ENCODE measurements at regions not wholly inside any gene's neighbourhood (a gene's known extent, or its start where the extent isn't known, plus 50 kb on each side); places are given as distances from the start of the nearest gene placed in this dataset.

DNA sequence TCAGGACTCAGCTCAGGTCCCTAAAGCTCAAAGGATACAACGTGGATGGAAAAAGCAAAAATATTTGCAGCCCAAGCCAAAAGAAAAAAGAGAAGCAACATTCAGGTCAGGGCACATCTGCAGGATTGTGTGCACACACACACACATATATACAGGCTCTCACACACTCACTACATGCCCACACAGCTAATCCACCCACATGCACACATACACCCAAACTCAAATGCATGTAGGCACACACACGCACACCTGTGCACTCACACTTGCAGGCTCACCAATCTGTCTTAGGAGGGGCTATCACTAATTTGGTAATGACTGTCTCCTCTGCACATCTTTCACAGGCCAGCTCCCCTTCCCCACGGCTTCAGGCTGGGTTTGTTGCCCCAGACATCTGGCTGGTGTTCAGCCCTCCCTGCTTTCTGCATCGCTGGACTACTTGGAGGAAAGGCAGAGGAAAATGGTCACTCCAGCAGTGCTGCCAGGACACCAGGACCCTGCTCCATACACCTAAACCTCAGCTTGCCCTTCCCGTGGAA, 103.6 kb upstream of the DRD2 start:
- no TSS peak for BruUV-seq (replicated peaks)
- CTCF ChIA-PET: no interaction called here
- Histone ChIP-seq H3K27me3 (ENCODE audit: insufficient read depth, low read length) (peaks cover 4% of the 10 kb centered on the region; the same call in 1 of the 2 replicates), H3K36me3 (ENCODE audit: control insufficient read depth in 1 of 2, insufficient read depth in 2 of 2, low read length in 2 of 2) (no peaks in the 10 kb centered on the region), H3K9me2 (ENCODE audit: insufficient read depth) (no peaks in the 10 kb centered on the region), H3K4me2 (ENCODE audit: low read length) (no peak overlapping the region), H3K79me2 (ENCODE audit: insufficient read depth, low read length) (no peaks in the 10 kb centered on the region), H3K9me3 (ENCODE audit: control insufficient read depth in 1 of 2, insufficient read depth in 1 of 2, low read depth in 1 of 2, low read length in 2 of 2) (no peaks in the 10 kb centered on the region), H2AFZ (ENCODE audit: low read depth, low read length, poor library complexity, severe bottlenecking) (no peak overlapping the region), H4K20me1 (ENCODE audit: insufficient read depth) (no peaks in the 10 kb centered on the region), H3K9ac (ENCODE audit: low read length) (no peak overlapping the region), H3K4me1 (ENCODE audit: control insufficient read depth in 1 of 2, insufficient read depth in 2 of 2, low read length in 2 of 2) (no peaks in the 10 kb centered on the region), H3K4me3 (replicated peaks in 1 of 2; ENCODE audit: low read depth in 1 of 2, low read length in 2 of 2) (no peak overlapping the region), H3K27ac (ENCODE audit: low read depth, low read length) (no peak overlapping the region)
- RAD21 ChIA-PET (ENCODE audit: low non-redundant PET in 1 of 2, low total read pairs in 2 of 2, uncharacterized antibody in 2 of 2, unreplicated experiment in 2 of 2): no interaction called here
- no peak for DNase-seq (ENCODE audit: low read depth, low spot score)
- intact Hi-C loops (cut with micrococcal nuclease): no loop called here
- TF ChIP-seq POLR2A (IDR thresholded peaks at IDR 0.05; ENCODE audit: borderline replicate concordance, extremely low read depth, insufficient read depth, insufficient read length): no peak
- TF ChIP-seq CBX3 (IDR thresholded peaks at IDR 0.05; ENCODE audit: low read depth): no peak
- no peak for TF ChIP-seq ELF1 (IDR thresholded peaks at IDR 0.05; ENCODE audit: borderline replicate concordance, low read depth)
- TF ChIP-seq, protein P1, sequence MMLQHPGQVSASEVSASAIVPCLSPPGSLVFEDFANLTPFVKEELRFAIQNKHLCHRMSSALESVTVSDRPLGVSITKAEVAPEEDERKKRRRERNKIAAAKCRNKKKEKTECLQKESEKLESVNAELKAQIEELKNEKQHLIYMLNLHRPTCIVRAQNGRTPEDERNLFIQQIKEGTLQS (IDR thresholded peaks at IDR 0.05): no peak
- no peak for TF ChIP-seq YY1 (IDR thresholded peaks at IDR 0.05; ENCODE audit: extremely low read depth, insufficient replicate concordance, low read depth, low read length)
- no peak for TF ChIP-seq TCF7L2 (IDR thresholded peaks at IDR 0.05; ENCODE audit: borderline replicate concordance, extremely low read depth, insufficient read depth, insufficient read length)
- no peak for TF ChIP-seq CEBPB (IDR thresholded peaks at IDR 0.05; ENCODE audit: low read depth)
- no peak for TF ChIP-seq JUND (IDR thresholded peaks at IDR 0.05)
- TF ChIP-seq ZNF274 (IDR thresholded peaks at IDR 0.05; ENCODE audit: low read depth, low read length): no peak
- TF ChIP-seq, protein P2, sequence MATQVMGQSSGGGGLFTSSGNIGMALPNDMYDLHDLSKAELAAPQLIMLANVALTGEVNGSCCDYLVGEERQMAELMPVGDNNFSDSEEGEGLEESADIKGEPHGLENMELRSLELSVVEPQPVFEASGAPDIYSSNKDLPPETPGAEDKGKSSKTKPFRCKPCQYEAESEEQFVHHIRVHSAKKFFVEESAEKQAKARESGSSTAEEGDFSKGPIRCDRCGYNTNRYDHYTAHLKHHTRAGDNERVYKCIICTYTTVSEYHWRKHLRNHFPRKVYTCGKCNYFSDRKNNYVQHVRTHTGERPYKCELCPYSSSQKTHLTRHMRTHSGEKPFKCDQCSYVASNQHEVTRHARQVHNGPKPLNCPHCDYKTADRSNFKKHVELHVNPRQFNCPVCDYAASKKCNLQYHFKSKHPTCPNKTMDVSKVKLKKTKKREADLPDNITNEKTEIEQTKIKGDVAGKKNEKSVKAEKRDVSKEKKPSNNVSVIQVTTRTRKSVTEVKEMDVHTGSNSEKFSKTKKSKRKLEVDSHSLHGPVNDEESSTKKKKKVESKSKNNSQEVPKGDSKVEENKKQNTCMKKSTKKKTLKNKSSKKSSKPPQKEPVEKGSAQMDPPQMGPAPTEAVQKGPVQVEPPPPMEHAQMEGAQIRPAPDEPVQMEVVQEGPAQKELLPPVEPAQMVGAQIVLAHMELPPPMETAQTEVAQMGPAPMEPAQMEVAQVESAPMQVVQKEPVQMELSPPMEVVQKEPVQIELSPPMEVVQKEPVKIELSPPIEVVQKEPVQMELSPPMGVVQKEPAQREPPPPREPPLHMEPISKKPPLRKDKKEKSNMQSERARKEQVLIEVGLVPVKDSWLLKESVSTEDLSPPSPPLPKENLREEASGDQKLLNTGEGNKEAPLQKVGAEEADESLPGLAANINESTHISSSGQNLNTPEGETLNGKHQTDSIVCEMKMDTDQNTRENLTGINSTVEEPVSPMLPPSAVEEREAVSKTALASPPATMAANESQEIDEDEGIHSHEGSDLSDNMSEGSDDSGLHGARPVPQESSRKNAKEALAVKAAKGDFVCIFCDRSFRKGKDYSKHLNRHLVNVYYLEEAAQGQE (IDR thresholded peaks at IDR 0.05; ENCODE audit: low read depth): no peak
- no peak for TF ChIP-seq ZFX (IDR thresholded peaks at IDR 0.05)
- no peak for TF ChIP-seq RAD21 (IDR thresholded peaks at IDR 0.05; ENCODE audit: low read depth)
- no peak for ATAC-seq
- POLR2A ChIA-PET: no interaction called here

All from HCT116 (cell line).